ENCODE measurements at regions not wholly inside any gene's neighbourhood (a gene's known extent, or its start where the extent isn't known, plus 50 kb on each side); places are given as distances from the start of the nearest gene placed in this dataset.

DNA sequence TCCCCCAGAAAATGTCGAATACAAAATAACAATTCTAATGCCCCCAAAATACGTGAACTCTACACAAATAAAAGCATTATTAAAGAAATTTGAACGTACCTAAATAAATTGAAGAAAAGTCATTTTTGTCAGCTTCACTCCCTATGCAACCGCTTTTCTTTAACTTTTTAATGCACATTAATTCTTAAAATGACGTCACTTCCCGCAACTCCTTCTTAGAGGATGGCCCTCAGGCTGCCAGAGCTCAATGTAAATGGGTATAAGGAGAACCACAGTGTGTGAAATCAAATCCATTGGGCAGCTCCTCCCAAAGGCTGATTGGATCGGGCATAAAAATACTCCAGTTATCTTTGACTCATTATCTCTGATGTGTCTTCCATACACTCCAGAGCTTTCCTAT, 736.9 kb downstream of the GBE1 start:
- TF ChIP-seq ZFX (IDR thresholded peaks at IDR 0.05; ENCODE audit: borderline replicate concordance): no peak
- TF ChIP-seq, protein P1, sequence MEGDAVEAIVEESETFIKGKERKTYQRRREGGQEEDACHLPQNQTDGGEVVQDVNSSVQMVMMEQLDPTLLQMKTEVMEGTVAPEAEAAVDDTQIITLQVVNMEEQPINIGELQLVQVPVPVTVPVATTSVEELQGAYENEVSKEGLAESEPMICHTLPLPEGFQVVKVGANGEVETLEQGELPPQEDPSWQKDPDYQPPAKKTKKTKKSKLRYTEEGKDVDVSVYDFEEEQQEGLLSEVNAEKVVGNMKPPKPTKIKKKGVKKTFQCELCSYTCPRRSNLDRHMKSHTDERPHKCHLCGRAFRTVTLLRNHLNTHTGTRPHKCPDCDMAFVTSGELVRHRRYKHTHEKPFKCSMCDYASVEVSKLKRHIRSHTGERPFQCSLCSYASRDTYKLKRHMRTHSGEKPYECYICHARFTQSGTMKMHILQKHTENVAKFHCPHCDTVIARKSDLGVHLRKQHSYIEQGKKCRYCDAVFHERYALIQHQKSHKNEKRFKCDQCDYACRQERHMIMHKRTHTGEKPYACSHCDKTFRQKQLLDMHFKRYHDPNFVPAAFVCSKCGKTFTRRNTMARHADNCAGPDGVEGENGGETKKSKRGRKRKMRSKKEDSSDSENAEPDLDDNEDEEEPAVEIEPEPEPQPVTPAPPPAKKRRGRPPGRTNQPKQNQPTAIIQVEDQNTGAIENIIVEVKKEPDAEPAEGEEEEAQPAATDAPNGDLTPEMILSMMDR (IDR thresholded peaks at IDR 0.05): no peak
- H3K27ac ChIP-seq: no peak overlapping the region

DNA sequence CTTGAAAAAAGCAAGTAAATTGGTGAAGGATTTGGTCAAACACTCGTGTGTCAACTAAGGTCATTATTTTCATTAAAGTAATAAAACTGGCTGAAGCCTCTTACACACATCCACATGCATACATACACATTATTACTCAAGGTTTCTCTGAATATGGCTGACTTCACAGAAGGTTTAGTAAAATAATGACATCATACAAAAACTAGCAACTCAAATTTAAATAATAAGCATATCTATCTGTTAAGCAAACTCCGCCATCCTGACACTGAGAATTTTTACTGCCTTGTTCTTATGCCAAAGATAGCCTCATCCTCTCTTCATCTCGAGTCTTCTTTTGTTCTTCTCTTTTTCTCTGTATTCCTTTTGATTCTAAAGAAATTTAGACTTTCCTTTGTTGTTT, 739.1 kb downstream of the GBE1 start:
- no peak overlapping the region for H3K27ac ChIP-seq
- no peak for TF ChIP-seq ZFX (IDR thresholded peaks at IDR 0.05; ENCODE audit: borderline replicate concordance)
- TF ChIP-seq, protein P1 (IDR thresholded peaks at IDR 0.05): no peak

DNA sequence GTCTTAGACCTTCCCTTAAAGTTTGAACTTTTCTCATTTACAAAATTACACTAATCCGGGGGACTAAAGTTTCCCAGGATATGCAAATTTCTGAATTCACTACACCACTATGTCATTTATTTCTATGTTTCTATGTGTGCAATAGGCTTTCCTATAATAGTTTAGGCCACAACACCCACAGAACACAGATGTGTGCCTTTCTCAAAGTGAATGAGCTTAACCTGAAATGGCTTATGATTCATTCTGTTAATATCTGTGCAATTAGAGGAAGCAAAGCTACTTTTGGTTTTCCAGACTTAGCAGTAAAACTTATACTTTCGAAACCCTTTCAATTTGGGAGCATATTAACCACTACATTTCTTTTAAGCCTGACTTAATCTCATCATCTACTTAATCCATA, 748.1 kb downstream of the GBE1 start:
- TF ChIP-seq, protein P1 (IDR thresholded peaks at IDR 0.05): no peak
- TF ChIP-seq ZFX (IDR thresholded peaks at IDR 0.05; ENCODE audit: borderline replicate concordance): no peak
- H3K27ac ChIP-seq: no peak overlapping the region

DNA sequence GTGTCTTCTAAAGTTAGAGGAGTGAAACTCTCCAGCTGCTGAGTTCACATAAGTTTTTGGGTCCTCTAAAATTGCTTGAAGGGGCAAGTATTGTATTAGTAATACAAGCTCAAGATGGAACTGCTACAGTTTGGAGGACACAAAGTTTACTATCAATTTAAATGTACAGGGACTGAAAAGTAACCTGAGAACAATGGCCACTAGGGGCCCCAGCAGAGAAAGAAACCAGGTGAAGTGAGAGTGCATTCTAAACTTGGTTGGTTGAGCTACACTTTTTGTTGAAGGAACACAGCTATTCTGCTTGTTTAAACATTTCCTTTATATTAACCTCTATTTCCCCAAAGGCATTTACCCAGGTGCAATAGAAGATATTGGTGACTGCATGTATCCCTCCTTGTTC, 755.5 kb downstream of the GBE1 start:
- TF ChIP-seq ZFX (IDR thresholded peaks at IDR 0.05; ENCODE audit: borderline replicate concordance): no peak
- TF ChIP-seq, protein P1 (IDR thresholded peaks at IDR 0.05): no peak

DNA sequence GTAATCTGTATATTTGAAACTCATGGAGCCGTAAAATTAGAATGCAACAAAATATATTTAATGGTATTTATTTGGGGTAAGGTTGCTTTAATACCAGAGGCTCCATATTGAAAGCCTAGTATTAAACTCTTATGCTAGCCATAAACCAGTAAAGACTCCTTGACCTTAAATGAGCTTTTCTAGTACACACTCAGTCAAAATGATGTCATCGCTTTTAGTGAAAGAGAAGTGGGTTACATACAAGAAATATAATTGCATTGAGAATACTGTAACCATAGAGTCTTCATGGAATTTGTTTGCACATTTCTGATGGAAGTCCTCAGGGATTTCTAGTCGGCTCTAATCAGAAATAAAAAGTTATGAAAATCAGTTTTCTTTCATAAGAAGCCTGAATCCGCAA, 757.6 kb downstream of the GBE1 start:
- TF ChIP-seq, protein P1 (IDR thresholded peaks at IDR 0.05): no peak
- TF ChIP-seq ZFX (IDR thresholded peaks at IDR 0.05; ENCODE audit: borderline replicate concordance): no peak

More for the DNA sequence above, 755.5 kb downstream of the GBE1 start:
- no peak overlapping the region for H3K27ac ChIP-seq

DNA sequence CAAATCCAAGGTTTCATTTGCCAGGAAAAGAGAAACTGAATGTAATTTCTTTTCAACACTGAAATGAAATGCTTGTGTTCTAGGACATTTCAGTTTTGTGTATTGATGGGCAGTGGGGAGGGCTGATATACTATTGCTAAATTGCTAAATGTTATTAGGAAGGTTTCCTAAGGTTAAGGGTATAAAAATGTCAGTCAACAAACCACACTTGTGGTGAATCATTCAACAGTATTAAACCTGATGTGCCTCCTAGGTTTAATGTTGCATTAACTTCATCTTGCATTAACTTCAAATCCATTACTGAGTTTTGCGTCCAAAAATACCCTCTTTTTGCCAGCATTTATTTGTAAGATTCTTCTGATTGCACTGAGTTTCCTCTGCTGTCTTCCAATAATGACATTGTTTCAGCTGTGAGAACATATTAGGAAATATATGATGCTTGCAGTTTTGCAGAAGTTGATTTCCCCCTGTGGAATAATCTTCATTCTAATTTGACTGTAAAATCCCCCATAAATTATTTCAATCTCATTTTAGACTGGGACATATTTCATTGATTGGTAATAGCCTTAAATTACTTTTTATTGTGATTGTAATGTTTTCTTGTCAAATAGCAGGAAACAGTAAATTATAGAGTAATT, 758.3 kb downstream of the GBE1 start:
- H3K27ac ChIP-seq: no peak overlapping the region
- TF ChIP-seq, protein P1 (IDR thresholded peaks at IDR 0.05): no peak
- no peak for TF ChIP-seq ZFX (IDR thresholded peaks at IDR 0.05; ENCODE audit: borderline replicate concordance)

More for the DNA sequence above, 757.6 kb downstream of the GBE1 start:
- no peak overlapping the region for H3K27ac ChIP-seq

DNA sequence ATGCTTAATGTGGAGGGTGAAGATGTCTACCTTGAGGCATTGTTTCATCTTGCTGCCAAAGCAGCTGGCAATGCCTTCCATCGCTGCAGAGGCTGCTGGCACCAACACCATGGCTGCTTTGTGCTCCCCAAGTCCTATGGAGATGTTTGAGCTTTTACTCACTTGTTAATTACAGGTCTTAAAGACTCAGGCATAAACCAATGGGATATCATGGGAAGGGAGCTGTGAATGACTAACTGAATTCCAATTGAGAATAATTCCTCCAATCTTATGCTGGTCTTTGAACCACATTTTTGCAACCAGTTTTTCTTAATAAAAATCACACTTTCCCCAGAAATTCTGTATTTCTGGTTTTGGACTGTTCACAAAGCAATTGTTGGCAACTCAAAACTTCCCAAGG, 762.0 kb downstream of the GBE1 start:
- H3K27ac ChIP-seq: no peak overlapping the region
- TF ChIP-seq ZFX (IDR thresholded peaks at IDR 0.05; ENCODE audit: borderline replicate concordance): no peak

DNA sequence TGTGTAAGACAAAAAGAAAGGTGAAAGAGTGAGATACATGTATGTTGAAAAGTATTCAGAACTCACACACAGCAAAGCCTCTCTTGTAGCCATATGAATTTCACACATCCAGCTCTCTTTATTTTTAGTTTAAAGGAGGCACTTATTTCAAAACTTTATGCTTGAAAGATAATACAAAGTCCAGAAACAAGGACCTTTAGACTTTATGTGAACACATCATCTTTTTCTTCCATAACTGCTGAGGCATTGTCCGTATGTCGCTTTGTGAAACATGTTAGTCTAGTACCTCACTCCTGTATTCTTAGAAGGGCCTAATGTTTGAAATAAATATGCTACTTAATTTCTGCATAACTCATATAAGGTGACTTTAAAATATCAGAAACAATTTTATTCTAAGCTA, 763.4 kb downstream of the GBE1 start:
- no peak for TF ChIP-seq ZFX (IDR thresholded peaks at IDR 0.05; ENCODE audit: borderline replicate concordance)
- no peak overlapping the region for H3K27ac ChIP-seq

All from 22Rv1 (cell line).